ENCODE measurements at regions not wholly inside any gene's neighbourhood (a gene's known extent, or its start where the extent isn't known, plus 50 kb on each side); places are given as distances from the start of the nearest gene placed in this dataset.
"Not testable (repeated sequence)": the region's sequence is repeated elsewhere in the genome, so short reads cannot be mapped to it uniquely, and the experiment has no call there.

DNA sequence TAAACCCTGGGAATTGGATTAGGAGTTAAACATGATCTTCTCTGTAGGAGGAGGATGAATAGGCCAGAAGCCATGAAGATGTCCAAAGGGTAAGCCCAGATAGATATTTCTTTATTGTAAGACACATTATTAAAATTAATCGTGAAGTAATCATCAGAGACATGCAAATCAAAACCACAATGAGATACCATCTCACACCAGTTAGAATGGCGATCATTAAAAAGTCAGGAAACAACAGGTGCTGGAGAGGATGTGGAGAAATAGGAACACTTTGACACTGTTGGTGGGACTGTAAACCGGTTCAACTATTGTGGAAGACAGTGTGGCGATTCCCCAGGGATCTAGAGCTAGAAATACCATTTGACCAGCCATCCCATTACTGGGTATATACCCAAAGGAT, 741.2 kb upstream of the ZNF608 start:
- TF ChIP-seq, protein P1, sequence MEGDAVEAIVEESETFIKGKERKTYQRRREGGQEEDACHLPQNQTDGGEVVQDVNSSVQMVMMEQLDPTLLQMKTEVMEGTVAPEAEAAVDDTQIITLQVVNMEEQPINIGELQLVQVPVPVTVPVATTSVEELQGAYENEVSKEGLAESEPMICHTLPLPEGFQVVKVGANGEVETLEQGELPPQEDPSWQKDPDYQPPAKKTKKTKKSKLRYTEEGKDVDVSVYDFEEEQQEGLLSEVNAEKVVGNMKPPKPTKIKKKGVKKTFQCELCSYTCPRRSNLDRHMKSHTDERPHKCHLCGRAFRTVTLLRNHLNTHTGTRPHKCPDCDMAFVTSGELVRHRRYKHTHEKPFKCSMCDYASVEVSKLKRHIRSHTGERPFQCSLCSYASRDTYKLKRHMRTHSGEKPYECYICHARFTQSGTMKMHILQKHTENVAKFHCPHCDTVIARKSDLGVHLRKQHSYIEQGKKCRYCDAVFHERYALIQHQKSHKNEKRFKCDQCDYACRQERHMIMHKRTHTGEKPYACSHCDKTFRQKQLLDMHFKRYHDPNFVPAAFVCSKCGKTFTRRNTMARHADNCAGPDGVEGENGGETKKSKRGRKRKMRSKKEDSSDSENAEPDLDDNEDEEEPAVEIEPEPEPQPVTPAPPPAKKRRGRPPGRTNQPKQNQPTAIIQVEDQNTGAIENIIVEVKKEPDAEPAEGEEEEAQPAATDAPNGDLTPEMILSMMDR (IDR thresholded peaks at IDR 0.05) = not testable (repeated sequence)
- TF ChIP-seq EZH2phosphoT487 (IDR thresholded peaks at IDR 0.05) = not testable (repeated sequence)
